ENCODE measurements at regions not wholly inside any gene's neighbourhood (a gene's known extent, or its start where the extent isn't known, plus 50 kb on each side); places are given as distances from the start of the nearest gene placed in this dataset.
"Not testable (repeated sequence)": the region's sequence is repeated elsewhere in the genome, so short reads cannot be mapped to it uniquely, and the experiment has no call there.

DNA sequence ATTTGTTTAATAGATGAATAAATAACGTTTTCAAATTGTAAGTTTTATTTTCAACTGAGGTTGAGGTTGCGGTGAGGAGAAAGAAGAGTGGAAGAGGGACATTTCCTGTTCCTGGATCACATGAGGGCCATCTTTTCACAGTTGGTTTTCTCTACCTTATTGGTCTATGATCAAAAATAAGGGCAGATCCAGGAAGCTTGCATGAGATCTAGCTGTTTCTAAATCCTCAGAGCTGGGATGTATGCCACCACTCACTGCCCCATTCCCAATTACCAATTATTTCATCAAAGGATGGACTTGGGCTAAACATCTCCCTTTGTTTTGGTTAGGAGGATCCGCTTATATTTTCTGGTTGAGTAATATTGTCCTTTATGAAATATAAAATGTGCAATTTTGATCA lies 104.8 kb upstream of the TLL1 start:
- DNase-seq (ENCODE audit: low spot score), result no peak

DNA sequence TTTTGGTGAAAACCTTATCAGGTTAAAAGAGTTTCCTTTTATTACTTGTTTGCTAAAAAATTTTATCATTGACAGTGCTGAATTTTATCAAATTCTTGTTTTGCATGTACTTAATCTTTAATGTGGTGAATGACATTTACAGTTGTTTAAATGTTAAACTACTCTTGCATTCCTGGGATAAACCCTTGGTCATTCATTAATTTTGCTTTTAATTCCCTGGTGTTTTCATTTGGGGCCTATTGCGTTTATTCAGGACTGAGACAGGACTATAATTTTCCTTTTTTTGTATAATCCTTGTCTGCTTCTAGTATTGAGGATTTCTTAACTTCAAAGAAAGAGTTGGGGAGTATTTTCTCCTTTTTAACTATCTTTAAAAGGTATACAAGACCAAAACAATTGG lies 98.7 kb upstream of the TLL1 start:
- no peak for DNase-seq (ENCODE audit: low spot score)

DNA sequence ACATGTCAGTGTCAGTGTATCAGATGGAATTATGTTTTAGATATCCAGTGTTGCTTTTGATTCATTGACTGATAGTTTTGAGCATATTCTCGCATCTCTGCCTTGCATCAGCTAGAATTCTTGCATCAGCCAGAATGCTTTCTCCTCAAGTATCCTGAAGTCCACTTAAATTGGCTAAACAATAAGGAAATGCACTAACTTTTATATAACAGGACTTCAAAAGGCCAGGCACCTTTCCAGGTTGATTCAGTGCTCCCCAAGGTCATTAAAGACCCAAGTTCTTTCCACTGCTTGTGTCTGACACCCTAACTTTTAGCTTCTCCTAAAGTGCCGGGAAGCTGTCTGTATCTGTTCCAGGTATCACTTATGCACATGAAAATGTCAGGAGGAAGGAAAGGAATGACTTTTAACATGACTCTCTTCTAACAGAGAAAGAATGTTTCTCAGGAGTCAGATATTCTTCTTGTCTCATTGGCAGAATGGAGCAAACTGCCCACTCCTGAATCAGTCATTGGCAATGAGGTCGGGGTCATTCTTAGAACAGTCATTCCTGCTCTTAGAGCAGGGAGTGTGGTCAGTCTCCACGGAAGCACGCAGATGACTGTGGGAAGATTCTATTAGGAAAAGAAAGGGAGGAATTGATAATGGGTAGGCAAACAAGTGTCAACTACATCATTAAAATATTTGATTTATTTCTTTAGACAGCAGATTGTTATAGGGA lies 92.9 kb upstream of the TLL1 start:
- no peak for DNase-seq (ENCODE audit: low spot score)

DNA sequence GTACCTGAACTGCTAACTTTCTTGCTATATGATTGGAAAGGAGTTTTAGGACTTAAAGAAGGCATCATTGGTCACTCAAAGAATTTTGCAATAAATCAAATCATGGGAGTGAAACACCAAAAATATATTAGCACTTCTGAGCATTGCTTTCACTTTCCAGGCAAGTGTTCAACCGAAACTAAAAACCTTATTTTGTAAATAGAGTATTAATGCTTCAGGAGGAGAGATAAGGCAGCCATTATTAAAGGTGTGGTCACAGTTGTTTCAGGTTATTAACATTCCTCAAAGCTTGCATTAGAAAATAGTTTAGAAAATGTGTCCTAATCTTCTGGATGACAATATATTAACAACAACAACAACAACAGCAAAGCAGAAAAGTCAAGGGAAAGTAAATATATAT lies 92.3 kb upstream of the TLL1 start:
- DNase-seq (ENCODE audit: low spot score), result no peak

DNA sequence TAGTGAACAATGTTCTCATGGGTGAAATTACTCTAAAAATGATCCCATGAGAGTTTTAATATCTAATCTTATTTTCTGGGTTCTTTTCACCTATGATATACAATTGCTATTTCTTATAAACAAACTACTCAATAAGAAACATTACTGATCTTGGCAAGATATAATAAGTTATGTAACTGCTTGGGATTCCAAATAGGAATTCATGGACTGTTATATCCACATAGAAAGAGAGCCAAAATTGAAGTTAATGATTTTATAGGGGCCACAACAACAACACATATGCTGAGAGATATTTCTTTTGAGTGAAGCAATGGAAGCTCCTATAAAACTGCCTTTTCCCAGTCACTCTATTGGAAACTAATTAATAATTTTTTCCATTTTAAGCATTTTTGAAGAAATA lies 90.4 kb upstream of the TLL1 start:
- no peak for DNase-seq (ENCODE audit: low spot score)

DNA sequence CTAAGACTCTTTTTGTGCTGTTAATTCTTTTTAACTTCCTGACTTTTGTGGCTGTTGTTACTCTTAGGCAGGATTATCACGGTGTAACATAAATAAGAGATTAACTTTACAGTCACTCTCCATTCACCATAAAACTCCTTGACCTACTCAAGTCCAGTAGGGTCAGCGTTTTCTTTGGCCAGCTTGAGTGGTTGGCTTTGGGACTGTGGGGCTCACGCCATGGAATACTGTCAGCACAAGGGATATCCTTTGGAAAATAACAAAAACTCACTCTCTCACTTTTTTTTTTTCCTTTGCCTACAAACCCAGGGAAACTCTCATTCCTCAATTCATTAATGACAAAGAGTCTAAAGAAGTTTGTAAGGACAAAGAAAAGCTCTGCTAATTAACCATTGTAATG lies 89.4 kb upstream of the TLL1 start:
- DNase-seq (ENCODE audit: low spot score), result no peak

DNA sequence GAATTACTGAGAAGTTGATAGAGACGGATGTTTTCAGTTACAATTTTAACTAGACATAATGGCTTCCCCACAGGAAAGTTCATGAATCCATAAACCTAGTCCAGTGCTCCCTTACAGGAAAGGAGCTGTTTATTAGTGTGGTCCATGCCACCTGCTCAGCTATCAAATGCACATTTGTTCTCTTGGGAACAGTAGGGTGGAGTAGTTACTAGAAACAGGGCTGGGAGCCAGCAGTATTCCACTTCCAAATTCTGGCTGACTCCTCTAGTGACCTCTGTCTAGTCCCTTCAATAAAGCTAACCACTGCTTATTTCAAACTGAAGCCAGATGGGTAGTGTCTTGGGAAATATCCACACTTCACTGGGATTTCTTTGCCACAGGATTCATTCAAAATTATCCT lies 88.4 kb upstream of the TLL1 start:
- DNase-seq (ENCODE audit: low spot score), result no peak

DNA sequence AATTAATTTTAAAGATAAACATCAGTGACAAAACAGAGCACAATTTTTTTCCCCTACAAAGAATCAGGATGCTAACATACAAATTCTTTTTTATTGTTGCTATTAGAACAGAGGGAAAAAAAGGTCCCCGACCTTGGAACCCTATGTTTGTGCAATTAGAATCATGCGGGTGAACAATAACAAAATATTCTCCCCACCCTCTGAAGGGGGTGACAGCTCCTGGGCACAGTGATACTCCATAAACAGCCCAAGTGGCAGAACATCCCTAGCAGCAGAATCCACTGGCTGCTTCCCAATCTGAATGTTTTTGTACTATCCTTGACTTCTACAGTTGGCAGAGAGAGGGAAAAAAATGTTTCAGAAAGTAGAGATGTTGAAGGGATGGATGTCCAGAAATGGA lies 87.7 kb upstream of the TLL1 start:
- no peak for DNase-seq (ENCODE audit: low spot score)

DNA sequence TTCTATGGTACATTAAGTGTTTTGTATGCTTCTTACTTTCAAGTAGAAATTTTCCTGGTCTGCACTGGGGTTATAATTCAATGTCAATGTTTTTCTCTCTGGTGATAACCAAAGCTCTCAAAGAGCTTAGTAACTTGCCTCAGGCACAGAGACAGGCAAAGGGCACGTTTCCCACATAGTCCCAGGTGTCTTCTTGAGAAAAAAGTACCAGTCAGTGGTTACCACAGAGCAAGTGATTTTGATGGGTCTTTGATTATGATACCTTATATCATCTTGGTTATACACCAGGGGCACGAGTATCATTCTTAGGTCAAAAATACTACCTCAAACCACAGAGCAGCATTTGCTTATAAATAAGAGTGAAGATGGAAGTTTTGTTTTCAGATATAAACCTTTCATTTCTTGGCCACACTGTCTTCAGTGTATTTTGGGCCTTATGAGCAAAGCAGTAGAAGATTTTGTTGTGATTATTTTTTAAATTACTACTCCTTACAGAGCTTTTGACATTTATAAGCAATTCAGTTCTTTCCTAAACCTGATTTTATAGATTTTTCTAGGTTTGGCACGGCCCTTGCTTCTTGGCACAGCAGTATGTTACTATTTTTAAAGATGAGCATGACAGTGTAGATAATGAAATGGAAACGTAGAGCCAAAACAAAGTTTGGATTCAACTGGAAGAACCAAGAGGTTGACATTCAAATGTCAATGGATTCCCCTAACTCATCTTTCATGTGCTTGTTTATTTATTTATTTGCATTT lies 85.3 kb upstream of the TLL1 start:
- no peak for DNase-seq (ENCODE audit: low spot score)

DNA sequence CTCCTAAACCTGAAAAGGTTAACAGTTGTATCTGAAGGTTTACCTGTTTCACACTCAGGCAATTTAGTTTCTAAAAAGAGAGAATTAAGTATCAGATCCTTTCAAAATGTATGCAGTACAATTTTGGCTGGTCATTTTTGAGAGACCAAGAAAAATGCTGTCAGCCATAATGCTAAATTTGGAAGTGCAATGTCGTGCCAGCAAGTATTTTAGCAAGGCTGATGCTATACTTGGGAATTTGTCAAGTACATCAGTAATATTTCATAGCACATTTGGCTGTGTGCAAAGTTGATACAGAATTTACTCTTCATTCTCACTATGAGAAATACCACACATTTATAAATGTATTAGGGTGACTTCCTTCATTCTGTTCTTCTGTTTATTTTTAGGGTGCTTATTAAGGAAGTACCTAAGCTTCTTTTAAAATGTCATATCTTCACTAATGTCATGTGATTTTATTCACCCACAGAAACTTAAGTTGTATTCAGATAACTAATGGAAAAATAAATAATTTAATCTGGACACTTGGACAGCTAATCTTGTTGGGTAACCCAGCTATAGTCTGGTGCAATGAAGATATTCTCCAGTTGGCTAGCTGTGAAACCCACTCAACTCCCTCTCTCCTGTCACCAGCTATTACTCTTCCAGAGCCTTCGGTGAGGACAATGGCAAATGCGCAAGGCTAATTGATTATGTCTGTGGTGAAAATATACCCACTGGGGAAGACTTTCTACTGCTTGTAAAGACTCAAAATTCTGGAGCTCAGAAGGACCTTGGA lies 84.2 kb upstream of the TLL1 start:
- DNase-seq (ENCODE audit: low spot score), result no peak

DNA sequence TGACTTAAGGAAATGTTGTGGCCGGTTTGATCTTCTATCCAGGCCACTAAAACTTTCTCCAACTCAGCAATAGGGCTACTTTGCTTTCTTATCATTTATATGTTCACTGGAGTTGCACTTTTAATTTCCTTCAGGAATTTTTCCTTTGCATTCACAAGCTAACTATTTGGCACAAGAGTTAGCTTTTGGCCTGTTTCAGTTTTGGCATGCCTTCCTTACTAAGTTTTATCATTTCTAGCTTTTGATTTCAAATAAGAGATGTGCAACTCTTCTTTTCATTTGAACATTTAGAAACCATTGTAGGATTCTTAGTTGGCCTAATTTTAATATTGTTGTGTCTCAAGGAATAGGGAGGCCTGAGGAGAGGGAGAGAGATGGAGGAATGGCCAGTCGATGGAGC lies 79.8 kb upstream of the TLL1 start:
- DNase-seq (ENCODE audit: low spot score), result no peak

DNA sequence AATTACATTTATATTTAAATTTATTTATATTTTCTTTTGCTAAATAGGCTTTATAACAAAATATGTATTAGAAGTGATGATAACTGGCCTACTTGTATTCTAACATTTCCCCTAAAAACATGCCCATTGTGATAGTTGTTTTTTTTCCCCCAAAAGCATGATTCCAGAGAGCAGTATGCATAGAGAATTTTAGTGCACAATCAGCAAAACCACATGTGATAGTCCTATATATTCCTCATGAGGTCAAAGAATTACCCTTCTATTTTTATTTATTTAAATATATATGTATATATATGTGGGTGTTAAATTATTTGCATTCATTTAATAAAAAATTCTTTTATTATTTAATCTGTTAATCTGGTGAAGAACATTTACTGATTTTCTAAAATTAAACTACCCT lies 78.2 kb upstream of the TLL1 start:
- DNase-seq (ENCODE audit: low spot score), result no peak

DNA sequence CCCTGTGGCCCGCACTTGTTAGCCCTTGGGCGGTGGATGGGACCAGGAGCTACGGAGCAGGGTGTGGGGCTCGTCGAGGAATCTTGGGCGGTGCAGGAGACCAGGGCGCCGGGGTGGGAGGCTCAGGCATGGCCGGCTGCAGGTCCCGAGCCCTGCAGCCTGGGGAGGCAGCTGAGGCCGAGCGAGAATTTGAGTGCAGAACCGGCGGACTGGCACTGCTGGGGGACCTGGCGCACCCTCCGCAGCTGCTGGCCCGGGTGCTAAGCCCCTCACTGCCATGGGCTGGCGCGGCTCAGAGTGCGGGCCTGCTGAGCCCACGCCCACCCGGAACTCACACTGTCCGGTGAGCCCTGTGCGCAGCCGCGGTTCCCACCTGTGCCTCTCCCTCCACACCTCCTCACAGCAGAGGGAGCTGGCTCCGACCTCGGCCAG lies 73.6 kb upstream of the TLL1 start:
- no peak for DNase-seq (ENCODE audit: low spot score)

DNA sequence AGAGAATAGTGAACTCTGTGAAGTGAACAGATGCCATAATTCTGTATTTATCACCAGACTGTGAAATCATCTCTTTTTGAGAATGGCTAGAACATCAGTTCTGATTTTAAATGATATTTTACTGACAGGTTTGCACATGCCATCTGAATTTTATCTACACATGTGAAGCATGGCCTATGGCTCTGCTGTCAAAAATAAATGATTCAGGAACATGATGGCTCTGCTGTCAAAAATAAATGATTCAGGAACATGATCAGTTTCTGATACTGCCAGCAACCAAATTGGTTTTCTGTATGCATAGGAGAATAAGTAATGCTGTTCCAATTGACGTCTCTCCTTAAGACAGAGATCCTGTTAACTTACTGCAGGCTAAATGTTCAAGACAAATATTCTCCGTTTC lies 70.6 kb upstream of the TLL1 start:
- DNase-seq (ENCODE audit: low spot score), result no peak

DNA sequence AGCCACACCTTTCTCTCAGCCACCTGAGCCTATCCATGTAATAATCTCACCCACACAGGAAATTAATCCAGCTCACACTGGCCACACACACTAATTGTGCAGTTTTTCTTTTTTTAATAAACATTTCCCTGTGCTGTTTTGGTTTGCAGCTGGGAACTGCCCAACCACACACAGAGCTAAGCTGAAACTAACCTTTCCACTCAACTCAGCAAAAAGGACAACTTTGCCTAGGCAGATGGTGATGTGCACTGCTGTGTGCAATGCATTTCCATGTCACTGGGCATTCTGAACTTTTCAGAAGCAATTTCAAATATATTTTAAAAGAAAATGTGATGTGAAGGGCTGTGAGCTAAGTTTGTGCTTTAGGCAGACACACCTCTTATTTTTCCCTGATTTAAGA lies 70.0 kb upstream of the TLL1 start:
- no peak for DNase-seq (ENCODE audit: low spot score)

DNA sequence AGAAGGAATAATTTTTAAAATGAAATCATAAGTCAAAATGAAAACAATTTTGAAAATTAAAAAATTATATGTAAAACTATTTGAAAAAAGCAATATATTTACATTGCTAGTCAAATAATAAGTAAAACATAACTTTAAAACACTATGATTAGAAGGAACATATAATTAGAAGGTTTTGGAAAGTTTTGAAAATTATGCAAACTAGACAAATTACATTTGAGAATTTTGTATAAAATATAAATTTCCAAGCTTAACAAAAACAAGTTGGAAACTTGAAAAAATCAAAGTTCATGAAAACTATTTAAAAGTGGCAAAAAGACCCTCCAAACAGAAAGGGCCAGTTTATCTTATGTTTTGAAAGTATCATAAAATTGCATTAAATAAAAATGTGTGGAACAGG lies 67.6 kb upstream of the TLL1 start:
- no peak for DNase-seq (ENCODE audit: low spot score)

DNA sequence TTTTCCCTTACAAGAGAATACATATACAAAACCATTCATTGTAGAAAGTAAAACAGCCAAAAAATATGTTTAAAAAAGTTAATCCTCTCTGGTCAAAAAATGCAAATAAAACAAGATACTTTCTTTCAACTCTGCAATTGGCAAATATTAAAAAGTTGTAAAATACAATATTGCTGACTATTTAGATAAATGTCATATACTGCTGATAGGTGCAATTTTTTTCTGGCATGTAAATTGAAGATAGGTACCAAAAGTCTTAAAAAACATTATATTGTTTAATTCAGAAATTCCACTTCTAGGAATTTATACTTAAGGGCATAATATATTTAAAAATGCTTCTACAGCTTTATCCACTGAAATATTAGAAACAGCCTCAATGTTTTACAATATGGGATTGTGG lies 66.4 kb upstream of the TLL1 start:
- no peak for DNase-seq (ENCODE audit: low spot score)

DNA sequence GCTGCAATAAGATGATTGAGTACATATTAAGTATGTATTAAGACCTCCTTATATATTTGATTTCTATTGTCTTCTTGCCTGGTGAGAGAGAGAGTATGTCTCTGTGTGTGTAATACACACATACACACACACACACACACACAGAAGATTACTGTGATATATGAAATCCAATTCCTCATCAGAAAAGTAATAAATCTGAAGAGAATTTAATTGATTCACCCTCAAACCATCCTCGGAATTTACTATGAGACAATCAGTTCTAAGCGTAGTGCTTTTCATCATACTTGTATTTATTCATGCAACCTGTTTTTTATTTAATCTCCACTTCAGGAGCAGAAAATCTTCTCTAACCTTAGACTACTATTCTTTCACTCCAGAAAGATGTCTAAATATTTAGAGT lies 62.3 kb upstream of the TLL1 start:
- DNase-seq (ENCODE audit: low spot score), result no peak

DNA sequence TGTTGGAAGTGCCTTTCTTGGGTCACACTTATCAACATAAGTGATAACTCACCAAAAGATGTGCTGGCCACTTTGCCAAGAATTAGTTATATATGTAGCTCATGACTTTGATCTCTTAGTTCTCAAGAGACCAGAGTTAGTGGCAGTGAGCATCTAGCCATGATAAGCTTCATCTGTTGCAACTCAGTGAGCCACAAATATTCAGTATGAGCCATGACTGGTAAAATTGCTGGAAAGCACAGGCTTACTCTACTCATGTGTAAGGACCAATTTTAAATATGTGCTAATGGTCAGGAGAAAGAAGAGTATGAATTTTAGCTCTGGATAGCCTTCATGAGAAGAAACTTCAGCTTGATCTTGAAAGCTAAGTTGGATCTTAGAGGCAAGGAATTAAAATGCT lies 59.4 kb upstream of the TLL1 start:
- DNase-seq (ENCODE audit: low spot score), result no peak

DNA sequence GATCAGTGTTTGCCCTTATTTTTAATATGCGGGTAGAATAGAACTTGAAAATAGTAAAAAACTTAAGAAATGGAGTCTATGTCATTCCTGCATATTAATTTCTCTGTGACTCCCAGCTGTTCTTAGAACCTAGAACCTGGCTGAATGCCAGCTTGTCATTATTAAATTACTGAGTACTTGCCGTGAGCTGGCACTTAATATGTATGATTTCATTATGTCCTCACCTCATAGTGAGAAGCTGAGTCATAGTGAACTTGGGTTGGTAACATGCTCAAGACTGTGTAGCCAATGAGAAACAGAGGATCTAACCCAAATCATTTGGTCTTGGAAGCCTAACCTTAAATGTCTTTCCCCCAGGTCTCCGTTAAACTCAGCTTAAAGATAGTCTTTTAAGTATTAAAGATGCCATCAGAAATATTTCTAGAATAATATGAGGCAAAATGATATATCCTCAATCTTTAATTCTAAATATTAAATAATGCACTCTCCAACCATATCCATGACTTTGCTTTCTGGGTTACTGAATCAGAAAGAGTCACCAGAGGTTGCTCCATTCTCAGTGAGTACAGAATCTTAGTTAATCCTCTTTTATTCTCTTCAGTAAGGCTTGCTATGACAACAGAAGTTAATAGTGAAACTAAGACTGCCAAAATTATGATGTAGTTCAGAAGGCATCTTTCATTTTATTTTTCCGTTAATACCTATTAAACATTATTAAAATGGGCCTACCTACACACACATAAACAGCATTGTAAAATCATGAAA lies 58.6 kb upstream of the TLL1 start:
- no peak for DNase-seq (ENCODE audit: low spot score)

DNA sequence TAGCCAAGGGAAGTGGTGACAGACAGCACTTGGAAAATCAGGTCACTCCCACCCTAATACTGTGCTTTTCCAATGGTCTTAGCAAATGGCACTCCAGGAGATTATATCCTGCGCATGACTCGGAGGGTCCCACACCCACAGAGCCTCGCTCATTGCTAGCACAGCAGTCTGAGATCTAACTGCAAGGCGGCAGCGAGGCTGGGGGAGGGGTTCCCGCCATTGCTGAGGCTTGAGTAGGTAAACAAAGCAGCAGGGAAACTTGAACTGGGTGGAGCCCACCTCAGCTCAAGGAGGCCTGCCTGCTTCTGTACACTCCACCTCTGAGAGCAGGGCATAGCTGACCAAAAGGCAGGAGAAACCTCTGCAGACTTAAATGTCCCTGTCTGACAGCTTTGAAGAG lies 53.9 kb upstream of the TLL1 start:
- DNase-seq (ENCODE audit: low spot score), result not testable (repeated sequence)
